C4-2B (cell line): ENCODE measurements at regions not wholly inside any gene's neighbourhood (a gene's known extent, or its start where the extent isn't known, plus 50 kb on each side); places are given as distances from the start of the nearest gene placed in this dataset.

Source experiments
- H3K27ac ChIP-seq: fragments of 450-650 bp; 2 replicates; pipeline ENCODE4 v1.5.1; 2017
- CTCF ChIP-seq: fragments of 450-650 bp; conservative IDR thresholded peaks from 2 replicates; pipeline ENCODE4 v1.5.1; 2017; ENCODE audit warnings: mild to moderate bottlenecking
- ZFX ChIP-seq: fragments of 450-650 bp; IDR thresholded peaks from 2 replicates; pipeline ENCODE4 v1.6.1; 2017

- H3K27ac ChIP-seq, result no peak overlapping the region
- TF ChIP-seq ZFX (no peak), CTCF (no peak)
Observed at GRCh38 chr7:51455086-51455485, 138.5 kb upstream of the COBL start.

GRCh38 chr7:51452694-51453093, 136.1 kb upstream of the COBL start:
- TF ChIP-seq ZFX, result no peak
- TF ChIP-seq CTCF, result no peak
- no peak overlapping the region for H3K27ac ChIP-seq

- H3K27ac ChIP-seq, result no peak overlapping the region
- no peak; the same call in 1 of the 2 replicates for TF ChIP-seq CTCF
- no peak for TF ChIP-seq ZFX
Observed at GRCh38 chr7:51451751-51452476, 135.3 kb upstream of the COBL start.

- no peak overlapping the region for H3K27ac ChIP-seq
- no peak for TF ChIP-seq ZFX
- no peak for TF ChIP-seq CTCF
Observed at GRCh38 chr7:51450541-51450940, 133.9 kb upstream of the COBL start.

DNA sequence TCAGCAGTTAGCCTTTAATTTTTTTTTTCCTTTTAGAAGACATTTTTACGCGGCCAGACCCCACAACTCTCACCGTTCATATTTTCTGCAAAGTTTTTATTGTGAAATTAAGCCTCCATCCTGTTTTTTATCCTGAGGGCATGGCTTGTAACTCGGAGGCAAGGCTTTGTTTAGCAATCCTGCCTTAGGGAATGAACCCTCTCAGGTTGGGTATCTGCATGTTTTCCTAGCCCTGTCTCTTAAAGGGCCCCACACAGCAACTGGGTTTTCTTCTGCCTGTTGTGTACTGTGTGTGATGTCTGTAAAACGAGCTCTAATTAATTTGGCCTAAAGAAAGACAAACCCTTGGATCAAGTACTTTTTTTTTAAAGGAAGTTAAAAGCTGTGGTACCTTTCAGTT, 130.2 kb upstream of the COBL start:
- no peak overlapping the region for H3K27ac ChIP-seq
- TF ChIP-seq CTCF, result no peak
- no peak for TF ChIP-seq ZFX

DNA sequence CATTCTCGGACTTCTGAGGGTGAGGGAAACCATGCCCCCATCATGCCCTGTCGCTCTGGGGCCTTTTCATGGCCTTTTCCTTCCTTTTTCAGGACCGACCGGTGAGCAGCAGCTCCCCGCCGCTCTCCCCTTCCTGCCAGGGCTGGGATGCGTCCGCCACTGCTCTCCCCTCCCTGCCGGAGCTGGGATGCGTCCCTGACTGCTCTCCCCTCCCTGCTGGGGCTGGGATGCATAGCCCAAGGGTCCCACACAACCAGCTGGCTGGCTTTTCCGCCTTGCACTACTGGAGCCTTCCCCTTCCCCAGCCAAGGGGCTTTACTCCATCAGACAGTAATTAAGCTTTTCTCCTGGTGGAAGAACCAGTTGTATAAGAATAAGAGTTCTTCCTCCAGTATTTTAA, 129.7 kb upstream of the COBL start:
- TF ChIP-seq CTCF (no peak), ZFX (no peak)
- H3K27ac ChIP-seq, result no peak overlapping the region

- H3K27ac ChIP-seq, result no peak overlapping the region
- no peak for TF ChIP-seq ZFX
- TF ChIP-seq CTCF, result no peak
Observed at GRCh38 chr7:51444936-51445335, 128.3 kb upstream of the COBL start.
